ENCODE measurements at regions not wholly inside any gene's neighbourhood (a gene's known extent, or its start where the extent isn't known, plus 50 kb on each side); places are given as distances from the start of the nearest gene placed in this dataset.

DNA sequence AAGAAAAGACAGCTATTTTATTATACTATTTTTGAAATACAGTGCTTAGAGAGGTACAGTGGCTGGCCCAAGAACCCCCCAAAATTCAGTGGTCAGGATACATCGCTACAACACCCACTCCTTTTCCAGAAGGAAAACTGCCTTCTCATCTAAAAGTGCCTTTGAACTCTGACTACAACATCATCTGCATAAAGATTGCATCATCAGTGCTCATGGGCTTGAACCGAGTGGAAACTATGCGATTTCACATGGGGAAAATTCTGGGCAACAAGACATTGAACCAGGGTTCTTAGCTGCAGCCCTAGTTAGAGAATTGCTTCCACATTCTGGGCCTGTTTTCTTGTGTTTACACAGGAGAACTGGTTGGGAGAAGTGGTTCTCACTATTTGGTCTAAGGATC, 294.6 kb upstream of the SLC14A2 start:
- no peak overlapping the region for H3K4me3 ChIP-seq (ENCODE audit: low read depth in 2 of 2, low read length in 2 of 2)
- H3K27ac ChIP-seq (ENCODE audit: low read length) = no peak overlapping the region
- in situ Hi-C loops (cut with HindIII; ENCODE audit: low pct_unique_long_range_greater_than_20kb, low sequenced_read_pairs) (no loop called here), intact Hi-C loops (cut with micrococcal nuclease; ENCODE audit: unreplicated experiment) (no loop called here)
- H3K36me3 ChIP-seq (ENCODE audit: control insufficient read depth, insufficient read depth, low read length) = no peaks in the 10 kb centered on the region
- POLR2A ChIA-PET = no interaction called here
- no peak for ATAC-seq
- no peaks in the 10 kb centered on the region for H3K27me3 ChIP-seq (ENCODE audit: control insufficient read depth, insufficient read depth, low read length)
- no peak for DNase-seq (ENCODE audit: low read depth, low spot score)
- no peaks in the 10 kb centered on the region for H3K9me3 ChIP-seq (ENCODE audit: control insufficient read depth, insufficient read depth, low read depth, low read length)
- BruUV-seq (replicated peaks) = no TSS peak
- no peaks in the 10 kb centered on the region for H3K4me1 ChIP-seq (ENCODE audit: control insufficient read depth, insufficient read depth, low read length)
- no peak for TF ChIP-seq POLR2AphosphoS5 (IDR thresholded peaks at IDR 0.05; ENCODE audit: low read depth, low read length)
- TF ChIP-seq, protein P1, sequence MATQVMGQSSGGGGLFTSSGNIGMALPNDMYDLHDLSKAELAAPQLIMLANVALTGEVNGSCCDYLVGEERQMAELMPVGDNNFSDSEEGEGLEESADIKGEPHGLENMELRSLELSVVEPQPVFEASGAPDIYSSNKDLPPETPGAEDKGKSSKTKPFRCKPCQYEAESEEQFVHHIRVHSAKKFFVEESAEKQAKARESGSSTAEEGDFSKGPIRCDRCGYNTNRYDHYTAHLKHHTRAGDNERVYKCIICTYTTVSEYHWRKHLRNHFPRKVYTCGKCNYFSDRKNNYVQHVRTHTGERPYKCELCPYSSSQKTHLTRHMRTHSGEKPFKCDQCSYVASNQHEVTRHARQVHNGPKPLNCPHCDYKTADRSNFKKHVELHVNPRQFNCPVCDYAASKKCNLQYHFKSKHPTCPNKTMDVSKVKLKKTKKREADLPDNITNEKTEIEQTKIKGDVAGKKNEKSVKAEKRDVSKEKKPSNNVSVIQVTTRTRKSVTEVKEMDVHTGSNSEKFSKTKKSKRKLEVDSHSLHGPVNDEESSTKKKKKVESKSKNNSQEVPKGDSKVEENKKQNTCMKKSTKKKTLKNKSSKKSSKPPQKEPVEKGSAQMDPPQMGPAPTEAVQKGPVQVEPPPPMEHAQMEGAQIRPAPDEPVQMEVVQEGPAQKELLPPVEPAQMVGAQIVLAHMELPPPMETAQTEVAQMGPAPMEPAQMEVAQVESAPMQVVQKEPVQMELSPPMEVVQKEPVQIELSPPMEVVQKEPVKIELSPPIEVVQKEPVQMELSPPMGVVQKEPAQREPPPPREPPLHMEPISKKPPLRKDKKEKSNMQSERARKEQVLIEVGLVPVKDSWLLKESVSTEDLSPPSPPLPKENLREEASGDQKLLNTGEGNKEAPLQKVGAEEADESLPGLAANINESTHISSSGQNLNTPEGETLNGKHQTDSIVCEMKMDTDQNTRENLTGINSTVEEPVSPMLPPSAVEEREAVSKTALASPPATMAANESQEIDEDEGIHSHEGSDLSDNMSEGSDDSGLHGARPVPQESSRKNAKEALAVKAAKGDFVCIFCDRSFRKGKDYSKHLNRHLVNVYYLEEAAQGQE (IDR thresholded peaks at IDR 0.05; ENCODE audit: insufficient read depth in 1 of 2, low read depth in 2 of 2, low read length in 1 of 2) = no peak
- TF ChIP-seq, protein P2, sequence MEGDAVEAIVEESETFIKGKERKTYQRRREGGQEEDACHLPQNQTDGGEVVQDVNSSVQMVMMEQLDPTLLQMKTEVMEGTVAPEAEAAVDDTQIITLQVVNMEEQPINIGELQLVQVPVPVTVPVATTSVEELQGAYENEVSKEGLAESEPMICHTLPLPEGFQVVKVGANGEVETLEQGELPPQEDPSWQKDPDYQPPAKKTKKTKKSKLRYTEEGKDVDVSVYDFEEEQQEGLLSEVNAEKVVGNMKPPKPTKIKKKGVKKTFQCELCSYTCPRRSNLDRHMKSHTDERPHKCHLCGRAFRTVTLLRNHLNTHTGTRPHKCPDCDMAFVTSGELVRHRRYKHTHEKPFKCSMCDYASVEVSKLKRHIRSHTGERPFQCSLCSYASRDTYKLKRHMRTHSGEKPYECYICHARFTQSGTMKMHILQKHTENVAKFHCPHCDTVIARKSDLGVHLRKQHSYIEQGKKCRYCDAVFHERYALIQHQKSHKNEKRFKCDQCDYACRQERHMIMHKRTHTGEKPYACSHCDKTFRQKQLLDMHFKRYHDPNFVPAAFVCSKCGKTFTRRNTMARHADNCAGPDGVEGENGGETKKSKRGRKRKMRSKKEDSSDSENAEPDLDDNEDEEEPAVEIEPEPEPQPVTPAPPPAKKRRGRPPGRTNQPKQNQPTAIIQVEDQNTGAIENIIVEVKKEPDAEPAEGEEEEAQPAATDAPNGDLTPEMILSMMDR (IDR thresholded peaks at IDR 0.05) = no peak
- no peak for TF ChIP-seq TCF7L2 (IDR thresholded peaks at IDR 0.05; ENCODE audit: low read depth, low read length)
- TF ChIP-seq SIN3A (IDR thresholded peaks at IDR 0.05; ENCODE audit: borderline replicate concordance, insufficient read depth, low read depth, low read length) = no peak
- CTCF ChIA-PET = no interaction called here

DNA sequence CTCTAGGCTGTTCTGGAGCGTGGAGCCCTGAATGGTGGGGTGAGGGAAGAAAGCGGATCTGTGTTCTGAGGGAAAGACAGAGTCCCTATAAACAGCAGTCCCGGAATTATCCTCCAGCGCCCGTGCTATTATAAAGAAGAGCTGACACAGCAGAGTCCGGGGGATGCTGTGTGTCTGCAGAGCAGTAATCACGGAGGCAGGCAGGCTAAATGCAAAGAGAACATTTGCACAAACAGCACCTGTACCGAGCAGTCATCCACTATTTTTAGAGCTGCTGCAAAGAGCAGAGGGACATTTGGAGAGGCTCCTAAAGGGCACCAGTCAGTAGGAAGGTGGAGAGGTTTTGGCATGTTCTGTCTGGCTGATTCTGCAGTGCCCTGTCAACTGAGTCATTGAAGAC, 293.8 kb upstream of the SLC14A2 start:
- DNase-seq (ENCODE audit: low read depth, low spot score) (no peak), ATAC-seq (no peak)
- intact Hi-C loops (cut with micrococcal nuclease; ENCODE audit: unreplicated experiment) (no loop called here), in situ Hi-C loops (cut with HindIII; ENCODE audit: low pct_unique_long_range_greater_than_20kb, low sequenced_read_pairs) (no loop called here)
- ChIA-PET POLR2A (interaction anchor here (0.6 kb wide), 1 partner anchor 396 kb away, joined by 6 read pairs; no protein-coding TSS in a partner anchor), CTCF (no interaction called here)
- Histone ChIP-seq H3K4me3 (ENCODE audit: low read depth in 2 of 2, low read length in 2 of 2) (no peak overlapping the region), H3K36me3 (ENCODE audit: control insufficient read depth, insufficient read depth, low read length) (no peaks in the 10 kb centered on the region), H3K27me3 (ENCODE audit: control insufficient read depth, insufficient read depth, low read length) (no peaks in the 10 kb centered on the region), H3K9me3 (ENCODE audit: control insufficient read depth, insufficient read depth, low read depth, low read length) (no peaks in the 10 kb centered on the region), H3K27ac (ENCODE audit: low read length) (no peak overlapping the region), H3K4me1 (ENCODE audit: control insufficient read depth, insufficient read depth, low read length) (no peaks in the 10 kb centered on the region)
- TF ChIP-seq, protein P1 (IDR thresholded peaks at IDR 0.05; ENCODE audit: insufficient read depth in 1 of 2, low read depth in 2 of 2, low read length in 1 of 2) = no peak
- TF ChIP-seq SIN3A (IDR thresholded peaks at IDR 0.05; ENCODE audit: borderline replicate concordance, insufficient read depth, low read depth, low read length) = no peak
- no peak for TF ChIP-seq TCF7L2 (IDR thresholded peaks at IDR 0.05; ENCODE audit: low read depth, low read length)
- TF ChIP-seq, protein P2 (IDR thresholded peaks at IDR 0.05) = no peak
- TF ChIP-seq POLR2AphosphoS5 (IDR thresholded peaks at IDR 0.05; ENCODE audit: low read depth, low read length) = no peak
- BruUV-seq (replicated peaks) = no TSS peak

All from Panc1 (cell line).